Spinal cord (tissue), 9 donors: ENCODE measurements at regions not wholly inside any gene's neighbourhood (a gene's known extent, or its start where the extent isn't known, plus 50 kb on each side); places are given as distances from the start of the nearest gene placed in this dataset.

Source experiments
- DNase-seq, 6 donors: peaks; one replicate each; pipeline versions ENCODE4 v3.0.0 to v3.0.0-alpha.2; 2013 to 2015; ENCODE audit warnings: low spot score in 6 of 6, low read depth in 4 of 6
- H3K27ac ChIP-seq: one replicate; pipeline ENCODE4 v1.5.1; 2013; ENCODE audit warnings: low read depth, low read length, control low read depth
- H3K27me3 ChIP-seq: one replicate; pipeline ENCODE4 v1.6.1; 2013; ENCODE audit warnings: low read length; ENCODE audit not compliant: control insufficient read depth, insufficient read depth
- H3K36me3 ChIP-seq: one replicate; pipeline ENCODE4 v1.6.1; 2013; ENCODE audit warnings: low read length; ENCODE audit not compliant: control insufficient read depth, insufficient read depth
- H3K4me1 ChIP-seq: one replicate; pipeline ENCODE4 v1.6.1; 2013; ENCODE audit warnings: low read length; ENCODE audit not compliant: control insufficient read depth, insufficient read depth
- H3K4me3 ChIP-seq: one replicate; pipeline ENCODE4 v1.5.1; 2013; ENCODE audit warnings: low read depth, low read length, control low read depth
- H3K9me3 ChIP-seq: one replicate; pipeline ENCODE4 v1.6.1; 2013; ENCODE audit warnings: low read length; ENCODE audit not compliant: control insufficient read depth, insufficient read depth
- WGBS: methylation state at CpG from one replicate; pipeline ENCODE4 v1.1.5; 2013; ENCODE audit warnings: missing lambda C conversion rate; ENCODE audit not compliant: insufficient coverage; 5-methylcytosine and 5-hydroxymethylcytosine counted together
- donor health status: healthy.

DNA sequence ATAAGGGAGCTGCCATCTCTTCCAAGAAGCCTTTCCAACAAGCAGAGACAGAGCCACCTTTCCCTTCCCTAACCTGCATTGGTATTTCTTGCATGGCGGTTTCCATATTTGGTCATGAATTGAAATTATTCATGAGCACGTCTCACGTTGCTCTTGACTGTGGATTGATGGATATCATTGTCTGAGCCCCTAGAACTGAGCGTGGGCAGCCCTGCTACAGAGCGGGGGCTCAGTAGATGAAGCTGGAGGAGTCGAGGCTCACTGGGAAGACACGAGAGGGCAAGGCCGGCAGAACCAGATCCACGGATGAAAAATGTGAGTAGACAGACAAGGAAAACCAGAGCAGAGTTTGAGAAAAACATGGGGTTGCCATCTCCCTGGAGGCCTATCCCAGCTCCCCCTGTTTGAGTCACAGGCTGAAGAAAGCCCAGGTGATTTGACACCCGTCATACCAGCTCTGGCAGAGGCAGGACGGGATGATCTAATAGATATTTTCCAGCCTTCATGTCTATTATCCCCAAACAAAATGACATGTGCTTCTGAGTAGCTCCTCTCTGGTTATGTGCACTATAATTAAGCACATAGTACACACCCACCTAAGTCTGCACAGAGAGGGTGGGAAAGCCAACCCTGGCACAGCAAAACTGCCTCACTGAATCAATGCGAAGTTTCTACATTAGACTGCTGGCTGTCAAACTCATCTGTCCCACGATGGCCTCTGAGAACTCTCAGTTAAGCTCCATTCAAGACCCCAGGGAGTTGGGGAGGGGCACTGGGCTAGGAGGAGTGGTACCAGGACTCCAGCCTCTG lies 363.5 kb upstream of the KLHL29 start:
- no peak overlapping the region for H3K27ac ChIP-seq
- no peak overlapping the region for H3K4me3 ChIP-seq
- 81% methylated on average over 11 of the region's 13 CpGs for WGBS

GRCh38 chr2:23023722-23024121 lies 361.3 kb upstream of the KLHL29 start:
- no peak overlapping the region for H3K4me3 ChIP-seq
- DNase-seq: peak in 1 of 6 donors; percentile 38
- H3K27me3 ChIP-seq: no peaks in the 10 kb centered on the region
- no peaks in the 10 kb centered on the region for H3K9me3 ChIP-seq
- H3K4me1 ChIP-seq: no peaks in the 10 kb centered on the region
- no peaks in the 10 kb centered on the region for H3K36me3 ChIP-seq
- no peak overlapping the region for H3K27ac ChIP-seq
- 67% methylated on average over 1 of the region's 3 CpGs for WGBS

More for the DNA sequence above, 363.5 kb upstream of the KLHL29 start:
- Histone ChIP-seq H3K27me3 (no peaks in the 10 kb centered on the region), H3K4me1 (no peaks in the 10 kb centered on the region), H3K36me3 (no peaks in the 10 kb centered on the region), H3K9me3 (no peaks in the 10 kb centered on the region)
- DNase-seq: no peak

DNA sequence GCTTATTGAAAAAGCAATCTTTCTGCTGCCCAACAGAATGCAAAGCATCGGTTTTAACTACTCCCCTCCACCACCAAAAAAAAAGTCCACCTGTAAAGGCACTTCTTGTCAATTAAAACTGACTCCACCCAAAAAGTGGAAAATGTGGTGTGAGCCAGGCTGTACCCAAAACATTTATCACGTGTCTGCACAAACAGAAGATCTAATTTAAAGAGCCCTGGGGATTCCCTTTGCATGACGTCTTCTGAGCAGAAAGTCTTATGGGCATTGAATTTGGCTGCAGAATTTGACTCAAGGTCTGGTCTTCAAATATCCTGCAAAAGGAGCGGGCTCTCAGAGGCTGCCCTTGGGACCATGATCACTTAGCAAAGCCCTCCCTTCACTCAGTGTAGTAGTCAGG lies 358.3 kb upstream of the KLHL29 start:
- 91% methylated on average over 4 of the region's 4 CpGs for WGBS
- no peaks in the 10 kb centered on the region for H3K27me3 ChIP-seq

GRCh38 chr2:23027396-23027795 lies 357.6 kb upstream of the KLHL29 start:
- 91% methylated on average over 1 of the region's 1 CpG for WGBS
- Histone ChIP-seq H3K36me3 (no peaks in the 10 kb centered on the region), H3K27me3 (peaks cover 2% of the 10 kb centered on the region), H3K9me3 (no peaks in the 10 kb centered on the region), H3K4me1 (no peaks in the 10 kb centered on the region), H3K27ac (no peak overlapping the region), H3K4me3 (no peak overlapping the region)
- no peak for DNase-seq

More for the DNA sequence above, 358.3 kb upstream of the KLHL29 start:
- Histone ChIP-seq H3K4me1 (no peaks in the 10 kb centered on the region), H3K4me3 (no peak overlapping the region), H3K27ac (no peak overlapping the region), H3K36me3 (no peaks in the 10 kb centered on the region), H3K9me3 (no peaks in the 10 kb centered on the region)
- DNase-seq: no peak

DNA sequence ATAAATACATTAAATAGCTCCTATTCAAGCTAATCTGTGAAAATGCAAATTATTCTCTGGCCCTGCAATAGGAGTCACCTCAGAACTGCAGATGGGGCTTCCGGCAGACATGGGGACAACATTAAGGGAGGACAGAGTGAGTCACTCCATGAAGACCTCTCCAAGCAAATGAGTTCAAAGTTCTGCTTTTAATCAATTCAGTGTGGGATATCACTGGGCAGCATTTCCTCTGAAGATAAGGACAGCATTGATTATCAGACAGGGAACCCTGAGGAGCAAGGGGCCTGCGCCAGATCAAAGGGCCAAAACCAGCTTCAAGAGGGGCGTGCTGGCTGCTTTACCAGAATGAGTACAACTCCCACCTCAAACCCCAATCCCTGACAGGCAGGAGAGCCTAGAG lies 356.9 kb upstream of the KLHL29 start:
- Histone ChIP-seq H3K27ac (no peak overlapping the region), H3K4me3 (no peak overlapping the region), H3K9me3 (no peaks in the 10 kb centered on the region), H3K36me3 (no peaks in the 10 kb centered on the region), H3K4me1 (no peaks in the 10 kb centered on the region), H3K27me3 (peaks cover 2% of the 10 kb centered on the region)
- DNase-seq: no peak
- WGBS: 89% methylated on average over 3 of the region's 3 CpGs

DNA sequence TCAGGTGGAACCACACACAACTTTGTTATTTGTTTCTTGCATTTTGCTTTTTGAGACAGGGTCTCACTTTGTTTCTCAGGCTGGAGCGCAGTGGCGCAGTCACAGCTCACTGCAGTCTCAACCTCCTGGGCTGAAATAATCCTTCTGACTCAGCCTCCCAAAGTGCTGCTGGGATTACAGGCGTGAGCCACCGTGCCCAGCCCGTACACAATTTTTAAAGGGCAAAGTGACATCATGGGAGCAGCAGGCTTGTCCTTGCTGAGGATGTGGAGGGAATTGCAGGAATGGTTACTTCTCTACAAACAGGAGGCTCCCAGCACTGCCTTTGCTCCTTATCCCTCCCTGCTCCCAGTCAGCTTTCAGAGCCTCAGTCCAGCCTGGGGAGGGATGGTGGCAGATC lies 355.9 kb upstream of the KLHL29 start:
- H3K27ac ChIP-seq: no peak overlapping the region
- no peaks in the 10 kb centered on the region for H3K4me1 ChIP-seq
- no peak for DNase-seq
- no peaks in the 10 kb centered on the region for H3K36me3 ChIP-seq
- H3K4me3 ChIP-seq: no peak overlapping the region
- no peaks in the 10 kb centered on the region for H3K9me3 ChIP-seq
- peaks cover 2% of the 10 kb centered on the region for H3K27me3 ChIP-seq
- WGBS: 81% methylated on average over 5 of the region's 5 CpGs

GRCh38 chr2:23029951-23030350 lies 355.0 kb upstream of the KLHL29 start:
- Histone ChIP-seq H3K27ac (no peak overlapping the region), H3K4me3 (no peak overlapping the region), H3K36me3 (no peaks in the 10 kb centered on the region), H3K9me3 (no peaks in the 10 kb centered on the region), H3K27me3 (peaks cover 2% of the 10 kb centered on the region), H3K4me1 (no peaks in the 10 kb centered on the region)
- 87% methylated on average over 5 of the region's 5 CpGs for WGBS
- no peak for DNase-seq

DNA sequence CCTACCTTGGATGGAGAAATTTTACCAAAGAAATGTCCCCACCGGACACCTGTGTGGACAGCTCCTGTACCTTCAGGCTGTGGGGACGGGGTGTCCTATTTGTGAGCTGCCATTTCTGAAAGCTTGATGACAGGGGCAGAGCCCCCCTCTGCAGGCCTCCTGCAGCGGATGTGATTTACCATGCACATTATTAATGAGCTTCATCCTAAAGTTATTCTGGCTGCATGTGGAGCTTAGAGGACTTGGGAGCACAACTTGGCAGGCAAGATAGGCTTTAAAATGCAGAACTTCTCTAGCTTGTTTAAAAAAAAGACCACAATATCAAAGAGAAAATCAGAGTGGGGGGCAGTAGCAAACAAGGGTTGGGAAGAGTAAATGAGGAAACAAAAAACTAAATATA lies 350.0 kb upstream of the KLHL29 start:
- Histone ChIP-seq H3K36me3 (no peaks in the 10 kb centered on the region), H3K9me3 (no peaks in the 10 kb centered on the region), H3K27ac (no peak overlapping the region), H3K4me3 (no peak overlapping the region), H3K27me3 (peaks cover 2% of the 10 kb centered on the region), H3K4me1 (no peaks in the 10 kb centered on the region)
- WGBS: 33% methylated on average over 1 of the region's 3 CpGs
- peak in 3 of 6 donors; percentile 20 to 74 (median 29) for DNase-seq

- DNase-seq: no peak
- 85% methylated on average over 2 of the region's 2 CpGs for WGBS
Measured at GRCh38 chr2:23036629-23037028, 348.4 kb upstream of the KLHL29 start.

GRCh38 chr2:23037596-23037995 lies 347.4 kb upstream of the KLHL29 start:
- H3K27ac ChIP-seq: peak overlapping the region; percentile 78
- peak; percentile 12 to 78 (median 24) for DNase-seq
- H3K9me3 ChIP-seq: no peaks in the 10 kb centered on the region
- WGBS: 23% methylated on average over 2 of the region's 2 CpGs
- H3K36me3 ChIP-seq: no peaks in the 10 kb centered on the region
- no peak overlapping the region for H3K4me3 ChIP-seq
- H3K27me3 ChIP-seq: no peaks in the 10 kb centered on the region
- H3K4me1 ChIP-seq: peaks cover 5% of the 10 kb centered on the region

More at GRCh38 chr2:23036629-23037028, 348.4 kb upstream of the KLHL29 start:
- H3K9me3 ChIP-seq: no peaks in the 10 kb centered on the region
- no peaks in the 10 kb centered on the region for H3K36me3 ChIP-seq
- peaks cover 3% of the 10 kb centered on the region for H3K4me1 ChIP-seq
- H3K27ac ChIP-seq: peak overlapping the region; percentile 78
- H3K4me3 ChIP-seq: no peak overlapping the region
- H3K27me3 ChIP-seq: peaks cover 2% of the 10 kb centered on the region
